ENCODE measurements at regions not wholly inside any gene's neighbourhood (a gene's known extent, or its start where the extent isn't known, plus 50 kb on each side); places are given as distances from the start of the nearest gene placed in this dataset.

DNA sequence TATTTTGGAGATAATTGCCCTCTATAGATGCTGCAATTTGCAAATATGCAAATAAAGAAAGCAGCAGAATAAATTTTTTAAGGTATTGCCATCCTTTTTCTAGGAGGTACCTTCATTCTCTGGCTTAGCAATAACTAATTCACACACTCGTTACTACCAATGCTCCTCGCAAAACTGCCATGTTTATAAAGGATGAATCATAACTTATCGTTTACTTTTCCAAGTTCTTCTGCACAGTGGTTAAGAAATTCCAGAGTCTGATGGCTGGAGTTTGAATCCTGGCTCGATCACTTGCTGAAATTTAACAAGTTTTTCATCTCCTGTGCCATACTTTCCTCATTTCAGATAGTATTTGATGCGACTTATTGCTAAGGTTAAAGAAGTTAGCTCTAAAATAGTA, 708.6 kb upstream of the KLHL1 start:
- TF ChIP-seq MYC (IDR thresholded peaks at IDR 0.05; ENCODE audit: low read depth, low read length), result no peak
- TF ChIP-seq, protein P1, sequence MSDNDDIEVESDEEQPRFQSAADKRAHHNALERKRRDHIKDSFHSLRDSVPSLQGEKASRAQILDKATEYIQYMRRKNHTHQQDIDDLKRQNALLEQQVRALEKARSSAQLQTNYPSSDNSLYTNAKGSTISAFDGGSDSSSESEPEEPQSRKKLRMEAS (IDR thresholded peaks at IDR 0.05; ENCODE audit: insufficient read depth, insufficient read length), result no peak
- TF ChIP-seq, protein P2, sequence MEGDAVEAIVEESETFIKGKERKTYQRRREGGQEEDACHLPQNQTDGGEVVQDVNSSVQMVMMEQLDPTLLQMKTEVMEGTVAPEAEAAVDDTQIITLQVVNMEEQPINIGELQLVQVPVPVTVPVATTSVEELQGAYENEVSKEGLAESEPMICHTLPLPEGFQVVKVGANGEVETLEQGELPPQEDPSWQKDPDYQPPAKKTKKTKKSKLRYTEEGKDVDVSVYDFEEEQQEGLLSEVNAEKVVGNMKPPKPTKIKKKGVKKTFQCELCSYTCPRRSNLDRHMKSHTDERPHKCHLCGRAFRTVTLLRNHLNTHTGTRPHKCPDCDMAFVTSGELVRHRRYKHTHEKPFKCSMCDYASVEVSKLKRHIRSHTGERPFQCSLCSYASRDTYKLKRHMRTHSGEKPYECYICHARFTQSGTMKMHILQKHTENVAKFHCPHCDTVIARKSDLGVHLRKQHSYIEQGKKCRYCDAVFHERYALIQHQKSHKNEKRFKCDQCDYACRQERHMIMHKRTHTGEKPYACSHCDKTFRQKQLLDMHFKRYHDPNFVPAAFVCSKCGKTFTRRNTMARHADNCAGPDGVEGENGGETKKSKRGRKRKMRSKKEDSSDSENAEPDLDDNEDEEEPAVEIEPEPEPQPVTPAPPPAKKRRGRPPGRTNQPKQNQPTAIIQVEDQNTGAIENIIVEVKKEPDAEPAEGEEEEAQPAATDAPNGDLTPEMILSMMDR (IDR thresholded peaks at IDR 0.05; ENCODE audit: extremely low read depth in 1 of 2, insufficient read depth in 1 of 2, low read depth in 1 of 2, low read length in 2 of 2), result no peak
- no peak for TF ChIP-seq FOS (IDR thresholded peaks at IDR 0.05; ENCODE audit: borderline replicate concordance, insufficient read depth, low read length)
- no peak for TF ChIP-seq POLR2AphosphoS5 (IDR thresholded peaks at IDR 0.05; ENCODE audit: insufficient read depth, low read depth, low read length)
- TF ChIP-seq POLR2A (IDR thresholded peaks at IDR 0.05; ENCODE audit: low read depth, low read length), result no peak
- TF ChIP-seq GATA2 (IDR thresholded peaks at IDR 0.05; ENCODE audit: insufficient read depth, insufficient read length, low read depth, low read length), result no peak
- TF ChIP-seq EZH2 (IDR thresholded peaks at IDR 0.05; ENCODE audit: borderline replicate concordance, low read depth, low read length, severe bottlenecking), result no peak
- no peaks in the 10 kb centered on the region for H3K79me2 ChIP-seq (ENCODE audit: control insufficient read depth, insufficient read depth, low read length)
- no peak overlapping the region for H3K9ac ChIP-seq (replicated peaks; ENCODE audit: extremely low read depth, insufficient read depth, low read length)
- FAIRE-seq (no peak), DNase-seq (ENCODE audit: low read depth, low spot score) (no peak)
- no peaks in the 10 kb centered on the region for H4K20me1 ChIP-seq (replicated peaks; ENCODE audit: control insufficient read depth, extremely low read depth, insufficient read depth, low read length)
- no peak overlapping the region for H3K27ac ChIP-seq (ENCODE audit: insufficient read depth, low read depth, low read length)
- no peaks in the 10 kb centered on the region for H3K9me1 ChIP-seq (replicated peaks; ENCODE audit: control insufficient read depth, extremely low read depth, insufficient read depth, low read length)
- H3K4me1 ChIP-seq (ENCODE audit: control insufficient read depth, extremely low read depth, insufficient read depth, low read length), result no peaks in the 10 kb centered on the region
- H3K4me3 ChIP-seq (replicated peaks in 1 of 3; ENCODE audit: insufficient read depth in 1 of 3, low read depth in 1 of 3, low read length in 3 of 3), result no peak overlapping the region
- no peaks in the 10 kb centered on the region for H3K9me3 ChIP-seq (replicated peaks; ENCODE audit: control insufficient read depth, insufficient read depth, low read length)
- H3K27me3 ChIP-seq (ENCODE audit: control insufficient read depth in 2 of 2, insufficient read depth in 2 of 2, low read length in 2 of 2), result no peaks in the 10 kb centered on the region
- no peak overlapping the region for H3K4me2 ChIP-seq (ENCODE audit: insufficient read depth, low read length)
- no peak overlapping the region for H2AFZ ChIP-seq (ENCODE audit: low read depth, low read length)
- CTCF ChIA-PET, result interaction anchor here (1.1 to 1.2 kb wide), 2 partner anchors 8 to 144 kb away, joined by 3 to 4 read pairs; no protein-coding TSS in a partner anchor
- intact Hi-C loops (cut with micrococcal nuclease) (no loop called here), dilution Hi-C loops (cut with MboI; ENCODE audit: extremely low pct_ligation_motif_present, low sequenced_read_pairs) (no loop called here)
- BruUV-seq (replicated peaks), result no TSS peak
- H3K36me3 ChIP-seq (ENCODE audit: control insufficient read depth in 2 of 2, extremely low read depth in 1 of 2, insufficient read depth in 2 of 2, low read length in 2 of 2), result no peaks in the 10 kb centered on the region
- POLR2A ChIA-PET, result no interaction called here
